ENCODE measurements at regions not wholly inside any gene's neighbourhood (a gene's known extent, or its start where the extent isn't known, plus 50 kb on each side); places are given as distances from the start of the nearest gene placed in this dataset.
"Not testable (repeated sequence)": the region's sequence is repeated elsewhere in the genome, so short reads cannot be mapped to it uniquely, and the experiment has no call there.

DNA sequence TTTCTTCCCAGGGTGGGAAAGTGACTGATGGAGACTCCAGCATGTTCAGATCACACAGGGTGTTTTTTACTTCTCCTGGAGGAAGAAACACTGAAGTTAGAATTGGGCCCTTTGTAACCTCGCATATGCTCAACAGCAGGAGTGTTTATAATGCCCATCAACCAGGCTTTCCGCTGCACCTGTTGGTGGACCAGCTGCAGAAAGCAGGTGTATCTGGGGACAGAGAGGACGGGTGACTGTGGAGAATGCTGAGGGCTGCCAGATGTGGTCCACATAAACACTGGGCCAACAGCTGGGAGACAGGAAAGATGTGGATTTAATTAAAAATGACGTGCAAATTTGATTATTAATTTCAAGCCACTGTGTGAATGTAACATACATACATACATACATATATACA, 335.5 kb upstream of the SPRED2 start:
- TF ChIP-seq, protein P1, sequence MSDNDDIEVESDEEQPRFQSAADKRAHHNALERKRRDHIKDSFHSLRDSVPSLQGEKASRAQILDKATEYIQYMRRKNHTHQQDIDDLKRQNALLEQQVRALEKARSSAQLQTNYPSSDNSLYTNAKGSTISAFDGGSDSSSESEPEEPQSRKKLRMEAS (IDR thresholded peaks at IDR 0.05; ENCODE audit: low read depth, low read length), result no peak
- TF ChIP-seq POLR2A (IDR thresholded peaks at IDR 0.05; ENCODE audit: extremely low read depth, insufficient read length) (no peak), MYC (IDR thresholded peaks at IDR 0.05; ENCODE audit: low read depth, low read length) (no peak)
- TF ChIP-seq, protein P2, sequence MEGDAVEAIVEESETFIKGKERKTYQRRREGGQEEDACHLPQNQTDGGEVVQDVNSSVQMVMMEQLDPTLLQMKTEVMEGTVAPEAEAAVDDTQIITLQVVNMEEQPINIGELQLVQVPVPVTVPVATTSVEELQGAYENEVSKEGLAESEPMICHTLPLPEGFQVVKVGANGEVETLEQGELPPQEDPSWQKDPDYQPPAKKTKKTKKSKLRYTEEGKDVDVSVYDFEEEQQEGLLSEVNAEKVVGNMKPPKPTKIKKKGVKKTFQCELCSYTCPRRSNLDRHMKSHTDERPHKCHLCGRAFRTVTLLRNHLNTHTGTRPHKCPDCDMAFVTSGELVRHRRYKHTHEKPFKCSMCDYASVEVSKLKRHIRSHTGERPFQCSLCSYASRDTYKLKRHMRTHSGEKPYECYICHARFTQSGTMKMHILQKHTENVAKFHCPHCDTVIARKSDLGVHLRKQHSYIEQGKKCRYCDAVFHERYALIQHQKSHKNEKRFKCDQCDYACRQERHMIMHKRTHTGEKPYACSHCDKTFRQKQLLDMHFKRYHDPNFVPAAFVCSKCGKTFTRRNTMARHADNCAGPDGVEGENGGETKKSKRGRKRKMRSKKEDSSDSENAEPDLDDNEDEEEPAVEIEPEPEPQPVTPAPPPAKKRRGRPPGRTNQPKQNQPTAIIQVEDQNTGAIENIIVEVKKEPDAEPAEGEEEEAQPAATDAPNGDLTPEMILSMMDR (IDR thresholded peaks at IDR 0.05; ENCODE audit: low read depth, low read length), result no peak
- H3K4me3 ChIP-seq (ENCODE audit: low read depth, low read length), result no peak overlapping the region
- DNase-seq (ENCODE audit: low read depth), result no peak

- no peak for DNase-seq (ENCODE audit: low read depth)
- no peak for TF ChIP-seq POLR2A (IDR thresholded peaks at IDR 0.05; ENCODE audit: extremely low read depth, insufficient read length)
- TF ChIP-seq, protein P1 (IDR thresholded peaks at IDR 0.05; ENCODE audit: low read depth, low read length), result no peak
- TF ChIP-seq, protein P2 (IDR thresholded peaks at IDR 0.05; ENCODE audit: low read depth, low read length), result no peak
- TF ChIP-seq MYC (IDR thresholded peaks at IDR 0.05; ENCODE audit: low read depth, low read length), result no peak
- no peak overlapping the region for H3K4me3 ChIP-seq (ENCODE audit: low read depth, low read length)
These were observed 334.4 kb upstream of the SPRED2 start for GRCh38 chr2:65766768-65767267.

DNA sequence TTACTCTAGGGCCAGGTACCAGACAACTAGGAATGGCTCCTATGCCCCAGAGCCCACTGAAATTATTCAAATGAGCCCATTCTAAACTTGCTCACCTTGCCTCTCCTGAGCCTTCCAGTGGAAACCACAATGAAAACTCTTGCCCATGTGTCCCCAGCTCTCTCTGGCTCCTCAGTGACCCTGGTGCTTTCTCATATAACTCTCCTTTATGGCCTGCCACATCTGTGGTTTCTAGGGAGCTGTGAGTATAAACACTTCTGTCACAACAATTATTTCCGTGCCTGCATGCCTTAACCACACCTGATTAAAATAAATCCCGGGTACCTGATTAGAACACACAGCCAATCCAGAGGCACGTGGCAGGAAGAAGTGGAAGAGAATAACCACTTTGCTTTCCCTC, 333.0 kb upstream of the SPRED2 start:
- DNase-seq (ENCODE audit: low read depth), result no peak
- TF ChIP-seq, protein P2 (IDR thresholded peaks at IDR 0.05; ENCODE audit: low read depth, low read length), result no peak
- no peak for TF ChIP-seq POLR2A (IDR thresholded peaks at IDR 0.05; ENCODE audit: extremely low read depth, insufficient read length)
- no peak for TF ChIP-seq MYC (IDR thresholded peaks at IDR 0.05; ENCODE audit: low read depth, low read length)
- TF ChIP-seq, protein P1 (IDR thresholded peaks at IDR 0.05; ENCODE audit: low read depth, low read length), result no peak

DNA sequence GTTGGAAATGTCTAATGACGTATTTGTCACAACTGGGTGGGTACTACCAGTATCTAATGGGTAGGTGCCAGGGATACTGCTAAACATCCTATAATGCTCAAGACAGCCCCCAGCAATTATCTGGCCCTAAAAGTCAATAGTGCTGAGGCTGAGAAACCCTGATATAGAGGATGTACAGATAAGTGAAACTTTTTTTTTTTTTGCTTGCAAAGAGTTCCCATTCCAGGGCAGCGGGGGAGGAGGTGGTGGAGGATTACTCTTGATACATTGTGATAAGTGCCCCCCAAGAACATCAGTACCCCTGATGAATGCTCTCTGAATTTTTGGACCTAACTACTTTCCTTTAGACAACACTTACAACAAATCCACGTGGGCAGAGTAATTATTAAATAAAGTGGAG, 329.7 kb upstream of the SPRED2 start:
- TF ChIP-seq POLR2A (IDR thresholded peaks at IDR 0.05; ENCODE audit: extremely low read depth, insufficient read length) (no peak), MYC (IDR thresholded peaks at IDR 0.05; ENCODE audit: low read depth, low read length) (no peak)
- TF ChIP-seq, protein P2 (IDR thresholded peaks at IDR 0.05; ENCODE audit: low read depth, low read length), result no peak
- TF ChIP-seq, protein P1 (IDR thresholded peaks at IDR 0.05; ENCODE audit: low read depth, low read length), result no peak
- no peak overlapping the region for H3K4me3 ChIP-seq (ENCODE audit: low read depth, low read length)
- no peak for DNase-seq (ENCODE audit: low read depth)

More for the DNA sequence above, 333.0 kb upstream of the SPRED2 start:
- H3K4me3 ChIP-seq (ENCODE audit: low read depth, low read length), result no peak overlapping the region

- DNase-seq (ENCODE audit: low read depth), result no peak
- no peak overlapping the region for H3K4me3 ChIP-seq (ENCODE audit: low read depth, low read length)
- no peak for TF ChIP-seq MYC (IDR thresholded peaks at IDR 0.05; ENCODE audit: low read depth, low read length)
- TF ChIP-seq, protein P1 (IDR thresholded peaks at IDR 0.05; ENCODE audit: low read depth, low read length), result no peak
These were observed 321.8 kb upstream of the SPRED2 start for GRCh38 chr2:65754219-65754618.

DNA sequence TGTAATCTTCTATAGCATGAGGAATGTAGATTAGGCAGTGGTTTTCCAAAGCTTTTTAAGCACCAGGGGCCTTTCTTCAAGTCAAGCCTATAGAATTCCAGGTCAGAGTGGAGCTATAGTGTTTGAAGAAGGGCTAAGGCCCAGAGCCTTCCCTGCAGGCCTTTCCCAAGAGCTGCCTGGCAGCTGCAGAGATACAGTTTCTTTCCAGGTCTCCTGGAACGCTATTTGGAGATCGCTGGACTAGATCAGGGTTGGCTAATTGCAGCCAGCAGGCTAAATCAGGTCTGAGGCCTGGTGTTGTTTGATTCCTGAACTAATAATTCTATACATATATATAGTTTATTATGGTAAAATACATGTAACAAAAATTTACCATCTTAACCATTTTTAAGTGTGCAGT, 319.0 kb upstream of the SPRED2 start:
- TF ChIP-seq POLR2A (IDR thresholded peaks at IDR 0.05; ENCODE audit: extremely low read depth, insufficient read length) (no peak), MYC (IDR thresholded peaks at IDR 0.05; ENCODE audit: low read depth, low read length) (no peak)
- no peak for DNase-seq (ENCODE audit: low read depth)
- no peak overlapping the region for H3K4me3 ChIP-seq (ENCODE audit: low read depth, low read length)

- no peak for DNase-seq (ENCODE audit: low read depth)
- H3K4me3 ChIP-seq (ENCODE audit: low read depth, low read length), result no peak overlapping the region
- TF ChIP-seq, protein P2 (IDR thresholded peaks at IDR 0.05; ENCODE audit: low read depth, low read length), result no peak
- no peak for TF ChIP-seq MYC (IDR thresholded peaks at IDR 0.05; ENCODE audit: low read depth, low read length)
These were observed 317.1 kb upstream of the SPRED2 start for GRCh38 chr2:65749545-65749944.

- DNase-seq (ENCODE audit: low read depth); H3K4me3 ChIP-seq (ENCODE audit: low read depth, low read length): not testable (repeated sequence)
These were observed 315.5 kb upstream of the SPRED2 start for GRCh38 chr2:65747875-65748274.

All from NB4 (cell line).